ENCODE measurements at regions not wholly inside any gene's neighbourhood (a gene's known extent, or its start where the extent isn't known, plus 50 kb on each side); places are given as distances from the start of the nearest gene placed in this dataset.
"Not testable (repeated sequence)": the region's sequence is repeated elsewhere in the genome, so short reads cannot be mapped to it uniquely, and the experiment has no call there.

GRCh38 chr15:26069231-26069641 is 206.1 kb upstream of the ATP10A start:
- no peak for DNase-seq

- no peak for DNase-seq
These were observed 203.8 kb upstream of the ATP10A start for GRCh38 chr15:26066896-26067295.

- no peak for DNase-seq
These were observed 202.6 kb upstream of the ATP10A start for GRCh38 chr15:26065723-26066122.

- DNase-seq = no peak
These were observed 198.1 kb upstream of the ATP10A start for GRCh38 chr15:26061248-26061647.

GRCh38 chr15:26056766-26057165 is 193.6 kb upstream of the ATP10A start:
- DNase-seq = not testable (repeated sequence)

GRCh38 chr15:26051761-26052675 is 188.9 kb upstream of the ATP10A start:
- DNase-seq = no peak

- no peak for DNase-seq
These were observed 187.9 kb upstream of the ATP10A start for GRCh38 chr15:26050984-26051383.

GRCh38 chr15:26049900-26050657 is 187.0 kb upstream of the ATP10A start:
- DNase-seq = no peak

GRCh38 chr15:26048669-26049068 is 185.5 kb upstream of the ATP10A start:
- no peak for DNase-seq

GRCh38 chr15:26045516-26045915 is 182.4 kb upstream of the ATP10A start:
- DNase-seq = no peak

GRCh38 chr15:26043018-26043417 is 179.9 kb upstream of the ATP10A start:
- DNase-seq = no peak

- no peak for DNase-seq
These were observed 175.6 kb upstream of the ATP10A start for GRCh38 chr15:26038693-26039092.

GRCh38 chr15:26037369-26037768 is 174.2 kb upstream of the ATP10A start:
- no peak for DNase-seq

GRCh38 chr15:26033493-26033892 is 170.4 kb upstream of the ATP10A start:
- no peak for DNase-seq

GRCh38 chr15:26032162-26032846 is 169.2 kb upstream of the ATP10A start:
- DNase-seq = no peak

GRCh38 chr15:26029586-26029985 is 166.5 kb upstream of the ATP10A start:
- not testable (repeated sequence) for DNase-seq

- no peak for DNase-seq
These were observed 166.0 kb upstream of the ATP10A start for GRCh38 chr15:26029146-26029545.

GRCh38 chr15:26028086-26028740 is 165.1 kb upstream of the ATP10A start:
- DNase-seq = no peak

GRCh38 chr15:26026671-26027070 is 163.5 kb upstream of the ATP10A start:
- DNase-seq = not testable (repeated sequence)

GRCh38 chr15:26024241-26024640 is 161.1 kb upstream of the ATP10A start:
- no peak for DNase-seq

- no peak for DNase-seq
These were observed 160.6 kb upstream of the ATP10A start for GRCh38 chr15:26023691-26024090.

GRCh38 chr15:26023231-26023630 is 160.1 kb upstream of the ATP10A start:
- DNase-seq = no peak

GRCh38 chr15:26020871-26021270 is 157.7 kb upstream of the ATP10A start:
- DNase-seq = no peak

All from NCI-H446 treated with DMSO at 0.1 percent for 48 hours (cell line).